Astrocyte (in vitro differentiated cells and primary cell): ENCODE measurements at regions not wholly inside any gene's neighbourhood (a gene's known extent, or its start where the extent isn't known, plus 50 kb on each side); places are given as distances from the start of the nearest gene placed in this dataset.
A peak's percentile ranks its signal among the peaks of the same experiment; 100 is the strongest.

ENCODE experiments used
- DNase-seq: peaks from one replicate; pipeline ENCODE4 v3.0.0-alpha.2; 2010; ENCODE audit warnings: low read depth
- FAIRE-seq: peaks from 2 replicates; lab custom pipeline; 2011; peaks lifted over from hg19 to GRCh38; lab: Jason Lieb, UNC
- H2AFZ ChIP-seq: 2 replicates; pipeline ENCODE4 v1.6.0; 2012; ENCODE audit warnings: low read depth, low read length, inconsistent platforms
- H3K27ac ChIP-seq: 2 replicates; pipeline ENCODE4 v1.5.1; 2011; ENCODE audit warnings: low read depth, low read length, inconsistent platforms
- H3K27me3 ChIP-seq: 2 replicates; pipeline ENCODE4 v1.6.0; 2011; ENCODE audit warnings: low read length, inconsistent platforms; ENCODE audit not compliant: insufficient read depth
- H3K36me3 ChIP-seq: 2 replicates; pipeline ENCODE4 v1.5.1; 2011; ENCODE audit warnings: low read length, inconsistent platforms; ENCODE audit not compliant: insufficient read depth
- H3K4me1 ChIP-seq: 2 replicates; pipeline ENCODE4 v1.5.1; 2011; ENCODE audit warnings: low read length, inconsistent platforms; ENCODE audit not compliant: insufficient read depth
- H3K4me2 ChIP-seq: 2 replicates; pipeline ENCODE4 v1.6.0; 2012; ENCODE audit warnings: low read length, inconsistent platforms
- H3K4me3 ChIP-seq: 2 replicates; pipeline ENCODE4 v1.5.1; 2011; ENCODE audit warnings: low read depth, mild to moderate bottlenecking, low read length, inconsistent platforms; ENCODE audit not compliant: insufficient read depth
- H3K79me2 ChIP-seq: 2 replicates; pipeline ENCODE4 v1.6.0; 2012; ENCODE audit warnings: mild to moderate bottlenecking, low read length, inconsistent platforms; ENCODE audit not compliant: insufficient read depth
- H3K9ac ChIP-seq: 2 replicates; pipeline ENCODE4 v1.6.0; 2012; ENCODE audit warnings: mild to moderate bottlenecking, low read length, inconsistent platforms
- H3K9me3 ChIP-seq: 2 replicates; pipeline ENCODE4 v1.5.1; 2012; ENCODE audit warnings: low read depth, mild to moderate bottlenecking, low read length, inconsistent platforms; ENCODE audit not compliant: insufficient read depth
- H4K20me1 ChIP-seq: 2 replicates; pipeline ENCODE4 v1.6.0; 2012; ENCODE audit warnings: low read length, inconsistent platforms; ENCODE audit not compliant: insufficient read depth
- H3K27ac Mint-ChIP-seq: one replicate; pipeline ENCODE4 v1.8.0; 2021; ENCODE audit warnings: mild to moderate bottlenecking, mixed read lengths; ENCODE audit not compliant: unreplicated experiment
- H3K27me3 Mint-ChIP-seq: one replicate; pipeline ENCODE4 v1.8.0; 2021; ENCODE audit warnings: low read depth, mixed read lengths; ENCODE audit not compliant: unreplicated experiment
- H3K36me3 Mint-ChIP-seq: one replicate; pipeline ENCODE4 v1.8.0; 2021; ENCODE audit warnings: low read depth, mixed read lengths; ENCODE audit not compliant: unreplicated experiment
- H3K4me1 Mint-ChIP-seq: one replicate; pipeline ENCODE4 v1.8.0; 2021; ENCODE audit warnings: low read depth, mixed read lengths; ENCODE audit not compliant: unreplicated experiment
- H3K4me3 Mint-ChIP-seq: one replicate; pipeline ENCODE4 v1.8.0; 2021; ENCODE audit warnings: mild to moderate bottlenecking, moderate library complexity, mixed read lengths; ENCODE audit not compliant: unreplicated experiment
- H3K9me3 Mint-ChIP-seq: one replicate; pipeline ENCODE4 v1.8.0; 2021; ENCODE audit warnings: mild to moderate bottlenecking, mixed read lengths; ENCODE audit not compliant: unreplicated experiment
- CTCF ChIP-seq: IDR thresholded peaks from 2 replicates; pipeline ENCODE4 v1.5.1; 2011; ENCODE audit warnings: low read depth, mild to moderate bottlenecking, inconsistent platforms, low read length, moderate library complexity; ENCODE audit not compliant: insufficient read depth
- EZH2 ChIP-seq: IDR thresholded peaks from 2 replicates; pipeline ENCODE4 v1.6.1; 2012; ENCODE audit warnings: mild to moderate bottlenecking, low read length, inconsistent platforms; ENCODE audit not compliant: insufficient read depth

- Mint-ChIP-seq H3K9me3 (peaks cover 25% of the 10 kb centered on the region), H3K27me3 (peaks cover 2% of the 10 kb centered on the region), H3K36me3 (no peaks in the 10 kb centered on the region), H3K27ac (no peak overlapping the region), H3K4me1 (peaks cover 2% of the 10 kb centered on the region), H3K4me3 (no peak overlapping the region)
- no peak overlapping the region for H3K4me2 ChIP-seq
- H3K27me3 ChIP-seq = no peaks in the 10 kb centered on the region
- FAIRE-seq = no peak
- DNase-seq = no peak
- no peak overlapping the region for H3K27ac ChIP-seq
- H3K79me2 ChIP-seq = no peaks in the 10 kb centered on the region
- H2AFZ ChIP-seq = no peak overlapping the region
- peaks cover 16% of the 10 kb centered on the region for H3K9me3 ChIP-seq
- no peak overlapping the region for H3K4me3 ChIP-seq
- H3K4me1 ChIP-seq = no peaks in the 10 kb centered on the region
- no peaks in the 10 kb centered on the region for H3K36me3 ChIP-seq
- TF ChIP-seq CTCF = no peak
- no peak for TF ChIP-seq EZH2
- no peaks in the 10 kb centered on the region for H4K20me1 ChIP-seq
- no peak overlapping the region for H3K9ac ChIP-seq
Observed at GRCh38 chr6:4489538-4489937, 286.7 kb upstream of the CDYL start.

GRCh38 chr6:4488389-4488788 lies 287.8 kb upstream of the CDYL start:
- Mint-ChIP-seq H3K4me3 (no peak overlapping the region), H3K9me3 (peaks cover 28% of the 10 kb centered on the region), H3K27ac (no peak overlapping the region), H3K36me3 (no peaks in the 10 kb centered on the region), H3K4me1 (peaks cover 2% of the 10 kb centered on the region), H3K27me3 (peaks cover 2% of the 10 kb centered on the region)
- Histone ChIP-seq H3K9me3 (peaks cover 16% of the 10 kb centered on the region), H3K9ac (no peak overlapping the region), H3K4me1 (no peaks in the 10 kb centered on the region), H3K4me2 (no peak overlapping the region), H2AFZ (no peak overlapping the region), H3K36me3 (no peaks in the 10 kb centered on the region), H3K27me3 (no peaks in the 10 kb centered on the region), H3K27ac (no peak overlapping the region), H4K20me1 (no peaks in the 10 kb centered on the region), H3K79me2 (no peaks in the 10 kb centered on the region), H3K4me3 (no peak overlapping the region)
- FAIRE-seq (no peak), DNase-seq (no peak)
- TF ChIP-seq EZH2 (no peak), CTCF (no peak)

- Histone ChIP-seq H3K4me2 (no peak overlapping the region), H3K36me3 (no peaks in the 10 kb centered on the region), H3K27ac (no peak overlapping the region), H4K20me1 (no peaks in the 10 kb centered on the region), H3K79me2 (no peaks in the 10 kb centered on the region), H3K4me3 (no peak overlapping the region), H3K9me3 (peaks cover 16% of the 10 kb centered on the region), H3K27me3 (no peaks in the 10 kb centered on the region), H3K9ac (no peak overlapping the region), H3K4me1 (no peaks in the 10 kb centered on the region), H2AFZ (no peak overlapping the region)
- FAIRE-seq (no peak), DNase-seq (no peak)
- Mint-ChIP-seq H3K27ac (peak overlapping the region; percentile 18), H3K9me3 (peaks cover 28% of the 10 kb centered on the region), H3K4me1 (peaks cover 2% of the 10 kb centered on the region), H3K4me3 (no peak overlapping the region), H3K27me3 (peaks cover 2% of the 10 kb centered on the region), H3K36me3 (no peaks in the 10 kb centered on the region)
- TF ChIP-seq CTCF (no peak), EZH2 (no peak)
Observed at GRCh38 chr6:4487538-4487937, 288.7 kb upstream of the CDYL start.
